Transverse colon (tissue), 4 donors: ENCODE measurements at regions not wholly inside any gene's neighbourhood (a gene's known extent, or its start where the extent isn't known, plus 50 kb on each side); places are given as distances from the start of the nearest gene placed in this dataset.
"Not testable (repeated sequence)": the region's sequence is repeated elsewhere in the genome, so short reads cannot be mapped to it uniquely, and the experiment has no call there.

Experiments used
- DNase-seq: peaks from one replicate; pipeline ENCODE4 v3.0.0-alpha.2; 2019
- H3K27ac ChIP-seq, 4 donors: fragments of 200-600 bp; sonication (generic); 2 replicates each; pipeline ENCODE4 v1.5.1; 2016 to 2018; ENCODE audit warnings: inconsistent platforms in 4 of 4
- H3K27me3 ChIP-seq: fragments of 200-600 bp; sonication (generic); 2 replicates; pipeline ENCODE4 v1.5.1; 2017; ENCODE audit warnings: inconsistent platforms
- H3K36me3 ChIP-seq, 4 donors: fragments of 200-600 bp; sonication (generic); 2 replicates each; pipeline ENCODE4 v1.5.1; 2017 to 2019; ENCODE audit warnings: inconsistent platforms in 4 of 4
- H3K4me1 ChIP-seq, 4 donors: fragments of 200-600 bp; sonication (generic); 2 replicates each; pipeline ENCODE4 v1.5.1; 2017 to 2020; ENCODE audit warnings: inconsistent platforms in 4 of 4
- H3K4me3 ChIP-seq, 4 donors: fragments of 200-600 bp; sonication (generic); 1 replicate in 1 of 4; 2 replicates in 3 of 4; pipeline versions ENCODE4 v1.5.1 to v1.6.1; 2017 to 2019; ENCODE audit warnings: inconsistent platforms in 4 of 4
- H3K9me3 ChIP-seq, 2 donors: fragments of 200-600 bp; sonication (generic); 2 replicates each; pipeline ENCODE4 v1.5.1; 2017 to 2019; ENCODE audit warnings: inconsistent platforms in 2 of 2
- EP300 ChIP-seq: sonication (generic); formaldehyde crosslinking; IDR thresholded peaks from one replicate; pipeline ENCODE4 v1.6.1; 2017; ENCODE audit warnings: antibody characterized with exemption, low read depth
- POLR2A ChIP-seq: fragments of 450-650 bp; IDR thresholded peaks from one replicate; pipeline ENCODE4 v1.6.1; 2016; ENCODE audit warnings: antibody characterized with exemption, mild to moderate bottlenecking, moderate library complexity
- POLR2AphosphoS5 ChIP-seq, 3 donors: sonication (generic); formaldehyde crosslinking; IDR thresholded peaks; one replicate each; pipeline ENCODE4 v1.6.1; 2016; ENCODE audit warnings: antibody characterized with exemption in 3 of 3
- WGBS, 2 donors: methylation state at CpG; one replicate each; pipeline ENCODE4 v1.1.5; 2018; ENCODE audit warnings: low coverage in 1 of 2; 5-methylcytosine and 5-hydroxymethylcytosine counted together
- in situ Hi-C, 4 donors: fragments of 200-750 bp; cut with MboI; loops; one replicate each; pipeline versions ENCODE4 v1.15.0 to v1.15.1; 2017; ENCODE audit warnings: low sequenced_read_pairs in 3 of 4, low pct_ligation_motif_present in 1 of 4, low pct_unique_long_range_greater_than_20kb in 1 of 4
- intact Hi-C: fragments of 100-400 bp; cut with DNase I; formaldehyde crosslinking; loops from one replicate; pipeline ENCODE4 v1.15.1; 2023; ENCODE audit warnings: low total_unique reads
- TF ChIP-seq, protein P1 (sequence below), 5 experiments: fragments of 200-600 bp in 3 of 5; fragments of 450-650 bp in 2 of 5; sonication (generic) in 3 of 5; IDR thresholded peaks; 1 replicate in 2 of 5; 2 replicates in 3 of 5; pipeline ENCODE4 v1.5.1; 2016 to 2017; ENCODE audit warnings: antibody characterized with exemption in 5 of 5, inconsistent platforms in 3 of 5, mild to moderate bottlenecking in 2 of 5, moderate library complexity in 1 of 5

GRCh38 chr6:106811088-106811686 lies 163.3 kb downstream of the CD24 start:
- no peak overlapping the region for H3K4me3 ChIP-seq
- in situ Hi-C loops: no loop called here

GRCh38 chr6:106808758-106809157 lies 165.8 kb downstream of the CD24 start:
- intact Hi-C loops: no loop called here
- peaks cover 53 to 65% of the 10 kb centered on the region in 2 donors for H3K9me3 ChIP-seq
- no peak for DNase-seq
- in situ Hi-C loops: no loop called here
- H3K4me1 ChIP-seq: no peaks in the 10 kb centered on the region
- H3K27ac ChIP-seq: no peak overlapping the region
- H3K4me3 ChIP-seq: no peak overlapping the region
- H3K27me3 ChIP-seq: no peaks in the 10 kb centered on the region
- H3K36me3 ChIP-seq: no peaks in the 10 kb centered on the region
- TF ChIP-seq POLR2A (no peak), EP300 (no peak), POLR2AphosphoS5 (IDR thresholded peaks at IDR 0.05) (no peak)
- TF ChIP-seq, protein P1, sequence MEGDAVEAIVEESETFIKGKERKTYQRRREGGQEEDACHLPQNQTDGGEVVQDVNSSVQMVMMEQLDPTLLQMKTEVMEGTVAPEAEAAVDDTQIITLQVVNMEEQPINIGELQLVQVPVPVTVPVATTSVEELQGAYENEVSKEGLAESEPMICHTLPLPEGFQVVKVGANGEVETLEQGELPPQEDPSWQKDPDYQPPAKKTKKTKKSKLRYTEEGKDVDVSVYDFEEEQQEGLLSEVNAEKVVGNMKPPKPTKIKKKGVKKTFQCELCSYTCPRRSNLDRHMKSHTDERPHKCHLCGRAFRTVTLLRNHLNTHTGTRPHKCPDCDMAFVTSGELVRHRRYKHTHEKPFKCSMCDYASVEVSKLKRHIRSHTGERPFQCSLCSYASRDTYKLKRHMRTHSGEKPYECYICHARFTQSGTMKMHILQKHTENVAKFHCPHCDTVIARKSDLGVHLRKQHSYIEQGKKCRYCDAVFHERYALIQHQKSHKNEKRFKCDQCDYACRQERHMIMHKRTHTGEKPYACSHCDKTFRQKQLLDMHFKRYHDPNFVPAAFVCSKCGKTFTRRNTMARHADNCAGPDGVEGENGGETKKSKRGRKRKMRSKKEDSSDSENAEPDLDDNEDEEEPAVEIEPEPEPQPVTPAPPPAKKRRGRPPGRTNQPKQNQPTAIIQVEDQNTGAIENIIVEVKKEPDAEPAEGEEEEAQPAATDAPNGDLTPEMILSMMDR (IDR thresholded peaks at IDR 0.05): no peak

More at GRCh38 chr6:106811088-106811686, 163.3 kb downstream of the CD24 start:
- intact Hi-C loops: no loop called here
- no peaks in the 10 kb centered on the region for H3K4me1 ChIP-seq
- WGBS, 2 donors: 82 to 96% methylated on average over 3 of the region's 3 CpGs
- peaks cover 53 to 65% of the 10 kb centered on the region in 2 donors for H3K9me3 ChIP-seq
- no peak overlapping the region for H3K27ac ChIP-seq
- TF ChIP-seq EP300 (no peak), POLR2A (no peak)
- no peaks in the 10 kb centered on the region for H3K36me3 ChIP-seq
- no peak for DNase-seq
- H3K27me3 ChIP-seq: no peaks in the 10 kb centered on the region

DNA sequence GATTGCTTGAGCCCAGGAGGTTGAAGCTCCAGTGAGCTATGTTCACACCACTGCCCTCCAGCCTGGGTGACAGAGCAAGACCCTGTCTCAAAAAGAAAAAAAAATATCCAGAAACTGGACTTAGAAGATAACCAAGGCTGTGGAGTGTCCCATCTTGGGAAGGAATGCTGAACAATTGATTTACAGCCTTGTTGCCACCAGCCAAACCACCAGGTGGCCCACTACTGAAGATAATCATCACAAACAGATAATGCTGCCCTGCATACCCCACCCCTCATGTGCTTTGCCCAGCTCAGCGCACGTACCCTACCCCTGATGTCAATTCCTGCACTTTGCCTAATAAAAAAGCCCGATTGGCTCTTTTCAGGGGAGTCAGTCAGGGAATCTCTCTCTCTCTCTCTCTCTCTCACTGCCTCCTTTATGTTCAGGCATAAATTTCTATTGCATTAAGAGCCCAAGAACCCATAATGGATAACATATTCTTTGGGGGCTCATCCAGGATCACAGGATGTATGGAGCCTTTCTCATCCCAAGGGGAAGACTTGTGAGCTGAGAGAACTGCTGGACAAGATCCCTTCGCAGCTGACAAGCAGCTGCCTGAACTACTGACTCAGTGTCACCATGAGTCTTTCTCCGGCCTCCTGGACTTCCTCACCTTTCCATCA lies 166.4 kb downstream of the CD24 start:
- Histone ChIP-seq H3K4me1 (no peaks in the 10 kb centered on the region), H3K9me3 (peaks cover 53 to 65% of the 10 kb centered on the region in 2 donors), H3K4me3 (no peak overlapping the region), H3K27ac (no peak overlapping the region), H3K36me3 (no peaks in the 10 kb centered on the region), H3K27me3 (no peaks in the 10 kb centered on the region)
- TF ChIP-seq, protein P1 (IDR thresholded peaks at IDR 0.05): no peak
- TF ChIP-seq EP300 (no peak), POLR2A (no peak), POLR2AphosphoS5 (IDR thresholded peaks at IDR 0.05) (no peak)
- intact Hi-C loops (no loop called here), in situ Hi-C loops (no loop called here)
- DNase-seq: no peak
- 84 to 97% methylated on average over 5 of the region's 5 CpGs for WGBS, 2 donors

DNA sequence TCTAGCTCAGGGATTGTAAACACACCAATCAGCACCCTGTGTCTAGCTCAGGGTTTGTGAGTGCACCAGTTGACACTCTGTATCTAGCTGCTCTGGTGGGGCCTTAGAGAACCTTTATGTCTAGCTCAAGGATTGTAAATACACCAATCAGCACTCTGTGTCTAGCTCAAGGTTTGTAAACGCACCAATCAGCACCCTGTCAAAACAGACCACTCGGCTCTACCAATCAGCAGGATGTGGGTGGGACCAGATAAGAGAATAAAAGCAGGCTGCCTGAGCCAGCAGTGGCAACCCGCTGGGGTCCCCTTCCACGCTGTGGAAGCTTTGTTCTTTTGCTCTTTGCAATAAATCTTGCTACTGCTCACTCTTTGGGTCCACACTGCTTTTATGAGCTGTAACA lies 168.3 kb downstream of the CD24 start:
- H3K36me3 ChIP-seq, H3K27ac ChIP-seq, H3K27me3 ChIP-seq, H3K4me3 ChIP-seq, intact Hi-C loops, DNase-seq, H3K4me1 ChIP-seq, in situ Hi-C loops: not testable (repeated sequence)
- peaks cover 42 to 47% of the 10 kb centered on the region in 2 donors for H3K9me3 ChIP-seq
- WGBS, 2 donors: 100% methylated on average over 4 of the region's 4 CpGs; no CpG with 5 or more reads in 1 of the 2 donors

- Histone ChIP-seq H3K27ac (no peak overlapping the region), H3K4me1 (no peaks in the 10 kb centered on the region), H3K4me3 (no peak overlapping the region), H3K27me3 (no peaks in the 10 kb centered on the region), H3K36me3 (no peaks in the 10 kb centered on the region), H3K9me3 (peaks cover 37 to 43% of the 10 kb centered on the region in 2 donors)
- no peak for DNase-seq
- TF ChIP-seq POLR2AphosphoS5 (IDR thresholded peaks at IDR 0.05): no peak
- TF ChIP-seq, protein P1 (IDR thresholded peaks at IDR 0.05): no peak
- no peak for TF ChIP-seq EP300
- TF ChIP-seq POLR2A: no peak
- intact Hi-C loops (no loop called here), in situ Hi-C loops (no loop called here)
- 96% methylated on average over 27 of the region's 27 CpGs; no CpG with 5 or more reads in 1 of the 2 donors for WGBS, 2 donors
Observed at GRCh38 chr6:106805771-106806170, 168.8 kb downstream of the CD24 start.
